HG03066 (cell line): ENCODE measurements at regions not wholly inside any gene's neighbourhood (a gene's known extent, or its start where the extent isn't known, plus 50 kb on each side); places are given as distances from the start of the nearest gene placed in this dataset.

Experiments
- ATAC-seq: cut with Tn5 transposase; IDR thresholded peaks from one replicate; pipeline ENCODE4 v1.9.1; 2021; ENCODE audit warnings: low read depth; ENCODE audit not compliant: unreplicated experiment

DNA sequence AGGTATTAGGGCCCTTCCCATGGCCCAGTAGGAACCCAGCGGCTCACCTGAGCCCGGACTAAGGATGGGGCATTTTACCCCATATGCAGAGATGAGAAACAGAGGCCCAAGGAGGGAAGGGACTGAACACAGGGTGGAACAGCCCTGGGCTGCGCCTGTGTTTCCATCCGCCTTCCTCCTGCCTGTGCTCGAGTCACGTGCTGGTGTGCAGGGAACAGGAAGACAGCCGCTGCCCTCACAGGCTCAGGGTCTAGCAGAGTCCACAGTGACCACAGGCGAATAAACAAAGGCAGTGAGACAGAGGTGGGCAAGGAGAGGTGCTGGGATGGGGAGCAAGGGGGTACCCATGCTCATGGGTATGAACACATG, 129.4 kb downstream of the C9orf50 start:
- no peak for ATAC-seq

DNA sequence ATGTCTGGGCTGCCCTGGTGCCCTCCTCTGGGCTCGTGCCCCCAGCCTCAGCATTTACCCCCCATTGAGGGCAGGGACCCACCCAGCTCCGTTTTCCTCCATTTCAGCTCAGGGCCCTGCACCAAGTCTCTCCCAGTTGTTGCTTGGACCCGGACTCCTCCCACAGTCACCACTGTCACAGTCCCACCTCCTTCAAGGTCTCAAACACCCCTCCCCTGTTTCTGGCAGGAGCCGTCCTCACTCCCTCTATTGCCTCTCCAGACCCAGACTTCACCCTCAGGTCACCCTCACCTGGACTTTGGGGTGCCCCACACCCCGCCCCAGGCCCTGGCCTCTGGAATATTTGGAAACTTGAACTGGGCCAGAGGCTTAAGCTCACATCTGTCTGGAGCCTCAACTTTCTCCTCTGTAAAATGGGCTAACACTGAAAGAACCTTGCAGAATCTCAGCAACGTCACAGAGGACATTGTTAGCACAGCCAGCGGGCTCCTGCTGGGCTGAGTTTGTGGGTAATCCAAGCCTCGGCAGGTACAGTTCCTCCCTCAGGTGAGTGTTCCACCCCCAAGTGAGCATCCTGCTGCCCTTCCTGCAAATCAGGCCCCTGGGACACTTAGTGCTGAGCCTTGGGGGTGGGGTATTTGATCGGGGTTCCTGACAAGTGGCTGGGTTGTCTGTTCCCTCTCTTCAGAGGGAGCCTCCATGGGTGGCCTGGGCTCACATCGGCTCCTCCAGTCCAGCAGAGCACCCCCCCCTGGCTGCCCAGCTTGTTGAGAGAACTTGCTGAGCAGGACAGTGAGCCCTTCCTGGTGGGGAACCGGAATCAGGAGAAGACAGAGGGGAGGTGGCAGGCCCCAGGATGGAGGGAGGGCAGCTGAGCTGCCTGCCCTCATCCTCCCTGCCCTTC, 130.1 kb downstream of the C9orf50 start:
- ATAC-seq, result no peak

DNA sequence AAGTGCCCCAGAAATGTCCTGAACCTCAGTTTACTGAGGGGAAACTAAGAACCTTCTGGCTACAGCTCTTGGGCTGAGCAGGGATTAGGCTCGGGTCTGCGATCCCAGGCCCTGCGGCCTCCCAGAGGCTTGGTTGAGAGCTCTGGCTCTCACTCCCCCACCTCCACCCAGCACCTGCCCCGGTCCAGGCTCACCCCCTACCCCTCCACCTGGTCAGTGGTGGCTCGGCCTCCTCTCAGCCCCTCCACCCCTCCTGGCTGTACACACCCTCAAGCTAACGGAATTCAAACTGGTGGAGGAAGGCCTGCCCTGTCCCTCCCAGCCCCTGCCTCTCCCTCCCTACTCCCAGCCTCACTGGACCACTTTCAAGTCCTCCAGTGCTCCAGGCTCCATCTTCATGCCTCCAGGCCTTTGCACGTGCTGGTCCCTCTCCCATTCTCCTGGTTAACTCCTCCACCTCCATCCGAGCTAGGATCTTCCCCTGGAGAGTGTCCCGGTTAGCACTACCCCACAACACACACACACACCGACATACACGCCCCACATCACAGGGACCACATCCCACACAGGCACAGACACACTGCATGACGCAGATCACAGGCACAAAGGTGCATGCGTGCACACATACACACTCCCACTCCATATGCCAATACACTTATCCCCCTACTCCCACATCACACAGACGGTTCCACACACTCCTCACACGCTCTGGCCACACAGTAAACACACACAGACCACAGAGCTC, 130.9 kb downstream of the C9orf50 start:
- no peak for ATAC-seq

GRCh38 chr9:129487658-129488483, 133.0 kb downstream of the C9orf50 start:
- ATAC-seq, result no peak

DNA sequence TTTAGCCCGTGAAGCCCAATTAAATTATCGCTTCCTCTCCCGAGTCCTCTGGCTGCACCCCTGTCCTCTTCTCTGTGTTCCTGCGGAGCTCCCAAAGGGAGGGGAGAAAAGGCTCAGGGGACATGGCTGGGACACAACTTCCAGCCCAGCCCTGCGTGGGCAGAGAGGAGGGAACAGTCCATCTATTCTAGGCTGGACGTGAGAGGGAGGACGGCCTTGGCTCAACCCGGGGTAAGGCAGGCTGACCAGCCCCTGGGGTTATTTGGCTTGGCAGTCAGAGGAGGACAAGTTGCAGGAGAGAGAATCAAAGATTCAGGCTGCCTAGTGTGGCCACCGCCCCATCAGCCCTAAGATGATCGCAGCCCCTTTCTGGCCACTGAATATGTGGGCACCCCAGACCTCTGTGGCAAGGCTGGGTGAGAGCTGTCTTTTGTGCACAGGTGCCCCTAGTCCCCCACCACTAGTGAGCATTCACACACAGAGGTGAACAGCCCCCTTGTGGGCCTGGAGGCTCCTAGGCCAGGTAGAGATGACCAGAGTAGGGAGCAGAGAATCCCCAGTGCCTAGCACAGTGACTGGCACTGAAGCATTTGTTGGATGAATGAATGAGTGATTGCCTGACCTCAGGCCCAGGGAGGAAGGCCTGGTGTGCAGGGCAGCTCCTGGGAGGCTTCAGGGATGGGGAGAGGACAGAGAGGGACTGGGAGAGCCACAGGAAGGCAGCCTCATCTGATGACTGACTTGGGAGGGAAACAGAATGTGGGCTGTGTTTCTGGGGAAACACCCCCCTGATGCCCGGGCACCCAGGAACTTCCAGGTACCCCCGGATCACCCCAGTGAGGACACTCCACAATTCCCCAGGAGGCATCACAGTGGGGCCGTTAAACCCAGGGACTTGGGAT, 133.9 kb downstream of the C9orf50 start:
- no peak for ATAC-seq

DNA sequence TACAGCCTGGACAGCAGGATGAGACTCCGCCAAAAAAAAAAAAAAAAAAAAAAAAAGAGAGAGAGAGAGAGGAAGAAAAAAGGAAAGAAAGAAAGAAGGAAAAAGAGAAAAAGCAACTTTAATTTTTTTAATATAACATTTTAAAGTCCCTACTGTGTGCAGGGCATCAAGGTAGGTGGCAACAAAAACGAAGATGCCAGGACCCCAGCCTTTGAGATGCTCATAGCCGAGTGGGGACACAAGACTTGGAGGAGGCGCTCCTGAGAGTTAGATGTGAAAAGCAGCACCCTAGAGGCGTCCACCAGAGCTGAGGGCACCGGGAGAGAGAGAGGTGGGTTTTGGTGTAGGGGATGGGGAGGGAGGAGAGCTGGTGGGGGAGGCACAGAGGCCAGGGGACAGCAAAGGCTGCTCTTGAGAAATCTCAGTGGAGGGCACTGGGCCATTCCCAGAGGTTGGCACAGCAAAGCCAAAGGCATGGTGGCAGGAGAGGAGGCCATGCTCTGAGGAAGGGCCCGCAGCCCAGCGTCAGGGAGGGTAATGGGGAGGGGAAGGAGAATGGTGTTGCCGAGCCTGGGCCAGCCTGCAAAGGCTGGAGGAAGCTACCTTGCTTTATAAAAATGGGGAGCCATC, 135.6 kb downstream of the C9orf50 start:
- no peak for ATAC-seq

GRCh38 chr9:129484352-129485000, 136.4 kb downstream of the C9orf50 start:
- ATAC-seq, result no peak

DNA sequence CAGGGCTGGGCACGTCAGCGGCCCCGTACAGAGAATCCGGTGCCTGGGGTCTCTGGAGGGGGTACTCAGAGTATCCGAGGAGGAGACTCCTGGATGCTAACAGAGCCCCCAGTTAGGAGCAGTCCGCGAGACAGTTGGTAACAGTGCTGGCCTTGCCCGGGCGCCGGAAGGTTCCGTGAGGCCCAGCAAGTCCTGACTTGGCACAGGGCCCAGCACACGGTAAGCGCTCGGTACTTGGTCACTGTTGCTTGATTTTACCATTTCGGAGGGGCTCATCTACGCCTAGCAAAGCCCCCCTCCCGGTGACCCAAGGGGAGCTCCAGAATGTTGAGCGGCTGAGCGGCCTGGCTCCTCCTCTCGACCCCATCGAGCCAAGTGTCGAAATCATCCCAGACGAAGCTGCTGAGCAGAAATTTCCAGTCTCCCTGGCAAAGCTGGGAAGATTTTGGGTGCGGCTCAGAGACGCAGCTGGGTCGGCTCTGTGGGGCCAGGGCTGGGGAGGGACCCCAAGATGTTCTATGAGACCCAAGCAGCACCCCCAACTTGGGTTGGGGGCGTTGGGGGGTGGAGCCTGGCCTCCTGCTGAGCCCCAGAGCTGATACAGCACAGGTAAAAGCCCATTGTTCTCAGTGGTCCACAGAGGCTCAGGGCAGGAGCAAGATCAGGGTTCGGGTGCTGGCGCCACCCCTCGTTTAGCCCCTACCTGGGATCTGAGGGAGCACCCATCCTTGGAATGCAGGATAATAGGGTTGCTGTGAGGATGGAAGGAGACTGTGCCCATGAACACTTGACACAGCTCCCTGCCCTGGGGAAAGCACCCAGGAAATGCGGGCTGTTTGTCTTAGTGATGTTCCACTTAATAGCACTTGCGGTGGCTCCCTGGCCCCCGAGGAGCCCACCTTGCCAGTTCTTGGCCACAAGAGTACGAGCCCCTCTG, 137.2 kb downstream of the C9orf50 start:
- ATAC-seq, result no peak

DNA sequence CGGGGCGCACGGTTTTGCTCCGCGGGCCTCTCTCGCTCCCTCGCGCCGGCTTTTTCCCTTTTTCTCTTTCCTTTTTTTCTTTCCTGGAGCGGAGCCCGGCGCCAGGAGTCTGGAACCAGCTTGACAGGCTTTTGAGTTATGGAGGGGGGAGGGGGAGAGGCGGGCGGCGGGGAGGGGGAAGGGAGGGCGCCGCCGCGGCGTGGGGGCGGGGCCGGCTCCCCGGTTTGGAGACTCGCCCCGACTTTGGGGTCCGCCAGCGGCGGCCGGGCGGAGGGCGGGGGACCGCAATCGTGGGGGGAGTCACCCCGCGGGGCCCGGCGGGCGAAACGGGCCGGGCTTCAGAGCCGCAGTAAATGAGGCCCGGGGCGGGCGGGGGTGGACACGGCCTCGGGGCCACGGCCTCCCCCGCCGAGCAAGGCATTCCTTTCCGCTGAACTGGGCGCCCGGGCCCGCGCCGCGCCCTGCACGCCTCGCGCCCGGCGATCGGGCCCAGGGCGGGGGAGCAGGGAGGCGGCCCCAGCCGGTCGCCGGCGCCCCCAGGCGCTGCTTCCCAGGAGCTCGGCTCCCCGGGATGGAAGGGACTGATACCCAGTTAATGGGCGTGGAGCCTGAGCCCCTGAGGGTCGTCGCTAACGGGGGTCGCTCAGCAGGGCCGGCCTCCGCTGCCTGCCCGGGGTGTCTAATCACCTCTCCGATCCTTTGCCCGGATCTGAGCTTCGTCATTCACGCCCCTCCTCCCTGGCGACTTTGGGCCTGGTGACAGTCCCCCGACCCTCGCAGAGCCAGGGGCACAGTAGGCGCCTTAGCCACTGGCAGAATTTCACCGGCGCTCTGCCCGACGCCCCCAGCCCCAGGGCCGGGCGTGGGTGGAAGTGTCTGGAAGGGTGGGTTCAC, 138.1 kb downstream of the C9orf50 start:
- ATAC-seq, result no peak

DNA sequence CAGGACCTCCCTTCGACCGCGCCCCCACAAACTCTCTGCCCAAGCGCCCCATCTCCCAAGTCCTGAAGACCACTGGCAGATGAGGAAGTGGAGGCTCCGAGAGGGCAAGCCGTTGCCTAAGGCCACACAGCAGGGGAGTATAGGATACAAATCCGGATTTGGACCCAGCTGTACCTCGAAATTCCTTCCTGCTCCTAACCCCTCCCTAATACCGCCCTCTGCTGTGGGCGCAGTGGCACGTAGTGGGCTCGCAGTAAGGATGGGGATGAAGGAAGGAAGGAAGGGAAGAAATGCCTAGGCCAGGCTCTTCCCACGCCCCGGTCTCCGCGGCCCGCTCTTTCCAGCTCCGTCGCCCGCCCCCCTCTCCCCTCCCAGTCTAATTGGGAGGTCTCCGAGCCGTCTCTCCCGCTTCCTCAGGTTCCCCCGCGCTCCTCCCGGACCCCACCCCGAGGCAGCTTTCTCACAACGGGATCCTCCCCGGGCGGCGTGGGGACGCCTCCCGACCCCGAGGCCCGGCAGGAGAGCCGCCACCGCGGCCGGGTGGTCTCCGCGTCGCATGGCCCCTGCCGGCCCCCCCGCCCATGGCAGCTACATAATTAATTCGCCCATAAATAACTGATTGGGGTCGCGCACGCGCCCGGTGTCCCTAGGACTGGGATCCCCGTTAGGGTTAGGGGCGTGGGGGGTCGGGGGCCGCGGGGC, 138.9 kb downstream of the C9orf50 start:
- ATAC-seq, result no peak

DNA sequence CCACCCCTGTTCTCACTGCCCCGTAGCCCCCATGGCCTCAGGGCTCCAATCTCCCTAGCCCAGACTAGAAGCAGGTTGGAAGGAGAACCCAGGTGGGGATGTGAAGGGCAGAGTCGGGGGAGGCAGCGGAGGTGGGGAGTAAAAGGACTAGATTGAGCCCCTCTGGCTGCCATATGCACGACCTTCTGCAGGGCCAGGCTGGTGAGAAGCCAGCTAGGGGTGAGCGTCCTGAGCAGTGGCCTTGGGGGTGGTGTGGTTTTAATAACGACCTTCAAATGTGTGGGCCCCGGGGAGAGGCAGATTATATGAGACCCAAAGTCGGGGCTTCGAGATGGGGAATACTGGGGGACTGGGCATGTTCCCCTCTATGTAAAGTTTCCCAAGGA, 139.5 kb downstream of the C9orf50 start:
- ATAC-seq, result no peak

DNA sequence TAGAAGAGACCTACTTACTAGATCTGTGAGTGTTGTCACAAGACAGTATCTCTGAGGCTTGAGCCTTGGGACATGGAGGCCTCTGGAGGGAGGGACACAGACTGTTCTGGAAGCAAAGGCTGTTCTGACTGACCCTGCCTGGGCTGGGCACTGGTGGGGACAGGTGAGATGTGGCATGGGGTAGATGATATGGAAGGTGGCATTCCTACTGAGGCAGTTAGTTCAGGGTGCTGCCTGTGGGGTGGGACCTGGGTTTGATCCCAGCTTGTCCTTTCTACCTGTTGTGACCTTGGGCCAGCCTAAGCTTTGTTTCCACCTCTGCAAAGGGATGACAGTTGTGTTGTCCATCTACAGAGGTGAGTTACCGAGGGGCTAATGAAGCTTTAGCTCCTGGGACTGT, 140.2 kb downstream of the C9orf50 start:
- ATAC-seq, result no peak

GRCh38 chr9:129480227-129480626, 140.7 kb downstream of the C9orf50 start:
- no peak for ATAC-seq

- no peak for ATAC-seq
Observed at GRCh38 chr9:129479631-129480011, 141.3 kb downstream of the C9orf50 start.

- no peak for ATAC-seq
Observed at GRCh38 chr9:129478961-129479630, 141.8 kb downstream of the C9orf50 start.

DNA sequence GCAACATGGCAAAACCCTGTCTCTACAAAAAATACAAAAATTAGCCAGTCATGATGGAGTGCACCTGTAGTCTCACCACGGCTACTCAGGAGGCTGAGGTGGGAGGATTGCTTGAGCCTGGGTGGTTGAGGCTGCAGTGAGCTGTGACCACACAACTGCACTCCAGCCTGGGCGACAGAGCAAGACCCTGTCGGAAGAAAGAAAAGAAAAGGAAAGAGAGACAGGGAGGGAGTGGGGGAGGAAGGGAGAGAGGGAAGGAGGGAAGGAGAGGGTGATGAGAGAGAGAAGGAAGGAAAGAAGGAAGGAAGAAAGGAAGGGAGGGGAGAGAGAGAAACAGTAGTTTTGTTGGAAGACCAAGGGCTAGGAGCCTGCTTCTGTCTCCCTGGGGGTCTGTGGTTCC, 142.4 kb downstream of the C9orf50 start:
- no peak for ATAC-seq
